BE2C (cell line): ENCODE measurements at regions not wholly inside any gene's neighbourhood (a gene's known extent, or its start where the extent isn't known, plus 50 kb on each side); places are given as distances from the start of the nearest gene placed in this dataset.

Experiments
- DNase-seq: peaks from one replicate; pipeline ENCODE4 v3.0.0-alpha.2; 2020
- H3K27me3 ChIP-seq: fragments of 250-450 bp; sonication (Bioruptor Pico); 2 replicates; pipeline ENCODE4 v1.5.1; 2020; ENCODE audit warnings: mild to moderate bottlenecking
- H3K36me3 ChIP-seq: fragments of 250-450 bp; sonication (Bioruptor Pico); 2 replicates; pipeline ENCODE4 v1.5.1; 2020; ENCODE audit warnings: mild to moderate bottlenecking
- H3K4me1 ChIP-seq: fragments of 250-450 bp; sonication (Bioruptor Pico); 2 replicates; pipeline ENCODE4 v1.5.1; 2020
- H3K4me3 ChIP-seq: 2 replicates; pipeline ENCODE4 v1.5.1; 2011; ENCODE audit warnings: low read depth, low read length
- H3K9me3 ChIP-seq: fragments of 250-450 bp; sonication (Bioruptor Pico); 2 replicates; pipeline ENCODE4 v1.5.1; 2020
- TF ChIP-seq, protein P1 (sequence below): IDR thresholded peaks from 2 replicates; pipeline ENCODE4 v1.5.1; 2012; ENCODE audit warnings: mild to moderate bottlenecking, low read depth, low read length

DNA sequence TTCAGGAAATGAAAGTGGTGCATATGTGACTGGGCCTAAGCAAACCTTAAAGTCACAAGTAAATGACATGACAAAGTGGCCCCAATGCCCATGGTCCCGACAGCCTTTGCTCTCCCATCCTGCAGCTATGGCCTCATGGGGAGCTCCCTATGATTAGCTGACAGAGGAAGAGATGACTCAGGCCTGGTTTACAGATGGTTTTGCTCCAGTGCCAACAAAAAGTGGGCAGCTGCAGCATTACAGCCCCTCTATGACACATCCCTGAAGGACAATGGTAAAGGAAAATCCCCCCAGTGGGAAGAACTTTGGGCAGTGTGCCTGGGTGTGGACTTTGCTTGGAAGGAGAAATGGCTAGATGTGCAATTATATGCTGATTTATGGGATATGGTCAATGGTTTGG is 105.1 kb upstream of the ADCY1 start:
- no peak for DNase-seq
- no peaks in the 10 kb centered on the region for H3K36me3 ChIP-seq
- TF ChIP-seq, protein P1, sequence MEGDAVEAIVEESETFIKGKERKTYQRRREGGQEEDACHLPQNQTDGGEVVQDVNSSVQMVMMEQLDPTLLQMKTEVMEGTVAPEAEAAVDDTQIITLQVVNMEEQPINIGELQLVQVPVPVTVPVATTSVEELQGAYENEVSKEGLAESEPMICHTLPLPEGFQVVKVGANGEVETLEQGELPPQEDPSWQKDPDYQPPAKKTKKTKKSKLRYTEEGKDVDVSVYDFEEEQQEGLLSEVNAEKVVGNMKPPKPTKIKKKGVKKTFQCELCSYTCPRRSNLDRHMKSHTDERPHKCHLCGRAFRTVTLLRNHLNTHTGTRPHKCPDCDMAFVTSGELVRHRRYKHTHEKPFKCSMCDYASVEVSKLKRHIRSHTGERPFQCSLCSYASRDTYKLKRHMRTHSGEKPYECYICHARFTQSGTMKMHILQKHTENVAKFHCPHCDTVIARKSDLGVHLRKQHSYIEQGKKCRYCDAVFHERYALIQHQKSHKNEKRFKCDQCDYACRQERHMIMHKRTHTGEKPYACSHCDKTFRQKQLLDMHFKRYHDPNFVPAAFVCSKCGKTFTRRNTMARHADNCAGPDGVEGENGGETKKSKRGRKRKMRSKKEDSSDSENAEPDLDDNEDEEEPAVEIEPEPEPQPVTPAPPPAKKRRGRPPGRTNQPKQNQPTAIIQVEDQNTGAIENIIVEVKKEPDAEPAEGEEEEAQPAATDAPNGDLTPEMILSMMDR = no peak
- H3K4me3 ChIP-seq = no peak overlapping the region
- H3K4me1 ChIP-seq = no peaks in the 10 kb centered on the region
- no peaks in the 10 kb centered on the region for H3K9me3 ChIP-seq
- H3K27me3 ChIP-seq = no peaks in the 10 kb centered on the region

DNA sequence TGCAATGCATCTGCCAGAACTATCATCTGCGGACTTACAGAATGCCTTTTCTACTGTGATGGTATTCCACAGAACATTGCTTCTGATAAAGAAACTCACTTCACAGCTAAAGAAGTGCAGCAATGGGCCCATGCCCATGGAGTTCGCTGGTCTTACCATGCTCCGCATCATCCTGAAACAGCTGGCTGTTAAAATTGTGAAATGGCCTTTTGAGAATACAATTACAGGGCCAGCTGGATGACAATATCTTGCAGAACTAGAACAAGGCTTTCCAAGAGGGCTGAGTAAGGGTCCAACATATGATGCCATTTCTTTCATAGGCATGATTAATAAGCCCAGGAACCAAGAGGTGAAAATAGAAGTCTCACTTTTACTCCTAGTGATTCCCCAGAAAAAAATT is 104.1 kb upstream of the ADCY1 start:
- TF ChIP-seq, protein P1 = no peak
- no peak for DNase-seq
- no peaks in the 10 kb centered on the region for H3K27me3 ChIP-seq
- H3K4me1 ChIP-seq = no peaks in the 10 kb centered on the region
- H3K36me3 ChIP-seq = no peaks in the 10 kb centered on the region
- no peaks in the 10 kb centered on the region for H3K9me3 ChIP-seq
- H3K4me3 ChIP-seq = no peak overlapping the region

DNA sequence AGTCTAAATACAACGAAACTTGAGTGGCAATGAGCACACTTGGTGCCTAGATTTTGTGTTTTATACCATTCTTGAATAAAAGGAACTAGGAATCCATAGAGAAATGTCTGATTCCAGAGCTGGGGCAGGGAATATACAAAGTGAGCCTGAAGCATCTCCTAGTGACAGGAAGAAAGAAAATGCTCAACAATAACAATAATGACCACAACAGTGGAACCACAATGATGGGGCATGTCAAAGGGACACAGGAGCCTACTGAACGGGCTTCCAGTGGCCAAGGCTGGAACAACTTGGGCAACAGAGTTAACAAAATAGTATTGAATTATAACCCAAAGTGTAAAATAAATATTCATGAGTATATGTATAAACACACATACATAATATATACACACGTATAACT is 94.4 kb upstream of the ADCY1 start:
- H3K4me3 ChIP-seq = no peak overlapping the region
- H3K9me3 ChIP-seq = no peaks in the 10 kb centered on the region
- H3K4me1 ChIP-seq = no peaks in the 10 kb centered on the region
- TF ChIP-seq, protein P1 = no peak
- no peak for DNase-seq
- H3K36me3 ChIP-seq = no peaks in the 10 kb centered on the region
- no peaks in the 10 kb centered on the region for H3K27me3 ChIP-seq

DNA sequence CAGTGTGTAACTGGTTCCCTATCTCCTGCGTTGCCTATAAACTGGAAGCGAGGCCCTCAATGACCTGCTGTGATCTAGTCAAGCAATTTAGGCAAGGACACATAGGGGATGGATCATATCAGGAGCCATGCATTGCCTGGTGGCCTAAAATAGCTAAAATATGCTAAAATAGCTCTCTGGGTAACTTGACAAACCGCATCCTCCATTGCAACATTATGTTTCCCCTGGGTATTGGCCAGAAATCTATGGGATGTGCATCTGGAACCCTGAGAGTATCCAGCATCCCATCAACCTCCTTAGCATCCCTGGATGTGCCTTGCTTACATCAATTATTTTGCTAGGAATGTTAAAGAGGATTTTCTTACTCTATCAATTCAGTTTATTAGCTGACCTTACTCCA is 91.7 kb upstream of the ADCY1 start:
- no peaks in the 10 kb centered on the region for H3K4me1 ChIP-seq
- no peak for DNase-seq
- TF ChIP-seq, protein P1 = no peak

DNA sequence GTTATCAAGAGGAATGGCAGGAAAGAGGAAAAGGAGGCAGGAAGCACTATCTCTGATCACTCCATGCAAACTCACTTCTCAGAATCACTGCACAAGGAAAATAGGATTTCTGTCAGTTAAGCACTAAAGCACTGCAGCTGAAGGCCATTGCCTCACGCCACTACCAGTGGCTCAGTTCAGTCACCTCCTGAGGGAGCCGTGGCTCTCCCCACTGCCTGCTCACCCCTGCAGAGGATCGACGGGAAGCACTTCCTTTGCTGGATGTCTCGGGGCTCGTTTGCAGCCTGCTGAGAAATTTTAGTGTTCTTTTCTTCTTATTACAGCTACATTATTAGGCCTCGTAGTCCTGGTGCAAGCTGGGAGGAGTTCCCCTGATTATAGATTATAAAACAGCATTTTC is 90.1 kb upstream of the ADCY1 start:
- Histone ChIP-seq H3K9me3 (no peaks in the 10 kb centered on the region), H3K27me3 (no peaks in the 10 kb centered on the region), H3K4me1 (no peaks in the 10 kb centered on the region), H3K36me3 (no peaks in the 10 kb centered on the region), H3K4me3 (no peak overlapping the region)
- no peak for DNase-seq
- TF ChIP-seq, protein P1 = no peak

More for the DNA sequence above, 91.7 kb upstream of the ADCY1 start:
- no peaks in the 10 kb centered on the region for H3K9me3 ChIP-seq
- H3K27me3 ChIP-seq = no peaks in the 10 kb centered on the region
- H3K4me3 ChIP-seq = no peak overlapping the region
- H3K36me3 ChIP-seq = no peaks in the 10 kb centered on the region

DNA sequence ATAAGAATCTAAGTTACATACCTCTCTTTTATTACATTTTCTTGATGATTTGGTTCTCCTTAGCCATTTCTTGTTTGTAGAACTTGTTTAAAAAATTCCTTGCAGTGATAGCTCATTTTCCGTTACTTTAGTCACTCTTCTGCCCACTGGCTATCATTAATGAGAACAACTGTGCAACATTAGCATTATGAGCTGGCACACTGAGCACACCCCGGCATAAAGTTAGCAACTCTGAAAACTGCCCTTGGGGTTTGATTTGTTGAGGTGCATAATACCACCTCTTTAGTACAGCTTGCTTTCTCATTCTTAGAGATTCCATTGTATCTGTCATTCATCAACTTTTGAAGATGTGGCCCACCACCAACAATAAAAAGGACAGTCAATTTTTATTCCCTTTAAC is 87.6 kb upstream of the ADCY1 start:
- no peaks in the 10 kb centered on the region for H3K36me3 ChIP-seq

More for the DNA sequence above, 87.6 kb upstream of the ADCY1 start:
- TF ChIP-seq, protein P1 = no peak
- no peak overlapping the region for H3K4me3 ChIP-seq
- H3K9me3 ChIP-seq = no peaks in the 10 kb centered on the region
- H3K27me3 ChIP-seq = no peaks in the 10 kb centered on the region
- DNase-seq = no peak
- no peaks in the 10 kb centered on the region for H3K4me1 ChIP-seq
